ENCODE measurements at regions not wholly inside any gene's neighbourhood (a gene's known extent, or its start where the extent isn't known, plus 50 kb on each side); places are given as distances from the start of the nearest gene placed in this dataset.
A peak's percentile ranks its signal among the peaks of the same experiment; 100 is the strongest.

GRCh38 chr20:11008444-11009033 is 334.7 kb upstream of the JAG1 start:
- Histone ChIP-seq H3K9me3 (replicated peaks; ENCODE audit: control insufficient read depth, insufficient read depth, low read length) (no peaks in the 10 kb centered on the region; the same call in 2 of the 3 replicates), H3K4me1 (ENCODE audit: control insufficient read depth, insufficient read depth, low read length) (no peaks in the 10 kb centered on the region), H4K20me1 (ENCODE audit: control insufficient read depth, insufficient read depth) (no peaks in the 10 kb centered on the region), H3K79me2 (ENCODE audit: control insufficient read depth, insufficient read depth, low read length) (no peaks in the 10 kb centered on the region), H3K4me3 (no peak overlapping the region), H3K27ac (ENCODE audit: control insufficient read depth, insufficient read depth) (no peak overlapping the region), H3K4me2 (ENCODE audit: control insufficient read depth, insufficient read depth) (no peak overlapping the region), H3K27me3 (replicated peaks in 1 of 2; ENCODE audit: control insufficient read depth in 2 of 2, insufficient read depth in 2 of 2, low read length in 1 of 2) (no peaks in the 10 kb centered on the region), H3K9ac (ENCODE audit: control insufficient read depth, insufficient read depth, low read length) (no peak overlapping the region), H2AFZ (ENCODE audit: control insufficient read depth, low read depth, low read length) (no peak overlapping the region), H3K36me3 (ENCODE audit: control insufficient read depth in 2 of 2, insufficient read depth in 2 of 2, low read length in 1 of 2) (no peaks in the 10 kb centered on the region)
- in situ Hi-C loops (cut with MboI) (no loop called here), intact Hi-C loops (cut with micrococcal nuclease; ENCODE audit: unreplicated experiment) (no loop called here)
- ChIA-PET SMC1A (ENCODE audit: uncharacterized antibody, unreplicated experiment) (interaction anchor here (1.9 kb wide), 1 partner anchor 10 kb away, joined by 7 read pairs; no protein-coding TSS in a partner anchor), RAD21 (ENCODE audit: unreplicated experiment) (interaction anchor here (1.6 kb wide), 1 partner anchor 453 kb away, joined by 3 read pairs; no protein-coding TSS in a partner anchor), CTCF (no interaction called here), POLR2A (interaction anchor here (0.6 kb wide), 1 partner anchor 373 kb away, joined by 4 read pairs; no protein-coding TSS in a partner anchor)
- no peak for FAIRE-seq
- peak; percentile 68 for ATAC-seq
- TF ChIP-seq TCF7 (IDR thresholded peaks at IDR 0.05; ENCODE audit: borderline replicate concordance) = no peak
- peak; percentile 17; the same call in 1 of the 2 replicates for TF ChIP-seq NR2C1 (IDR thresholded peaks at IDR 0.05)
- no TSS peak for BruUV-seq (replicated peaks)
- DNase-seq (ENCODE audit: low read depth, low spot score) = no peak
- WGBS (ENCODE audit: insufficient coverage, insufficient replicate concordance, low lambda C conversion rate, missing lambda C conversion rate) = 20% methylated on average over 7 of the region's 7 CpGs

GRCh38 chr20:11011653-11012052 is 337.9 kb upstream of the JAG1 start:
- Histone ChIP-seq H3K9me3 (replicated peaks; ENCODE audit: control insufficient read depth, insufficient read depth, low read length) (no peaks in the 10 kb centered on the region), H3K36me3 (ENCODE audit: control insufficient read depth in 2 of 2, insufficient read depth in 2 of 2, low read length in 1 of 2) (no peaks in the 10 kb centered on the region), H3K79me2 (ENCODE audit: control insufficient read depth, insufficient read depth, low read length) (no peaks in the 10 kb centered on the region), H3K9ac (ENCODE audit: control insufficient read depth, insufficient read depth, low read length) (no peak overlapping the region), H4K20me1 (ENCODE audit: control insufficient read depth, insufficient read depth) (no peaks in the 10 kb centered on the region), H3K4me3 (no peak overlapping the region), H3K27me3 (replicated peaks in 1 of 2; ENCODE audit: control insufficient read depth in 2 of 2, insufficient read depth in 2 of 2, low read length in 1 of 2) (no peaks in the 10 kb centered on the region), H3K4me1 (ENCODE audit: control insufficient read depth, insufficient read depth, low read length) (no peaks in the 10 kb centered on the region), H2AFZ (ENCODE audit: control insufficient read depth, low read depth, low read length) (no peak overlapping the region), H3K27ac (ENCODE audit: control insufficient read depth, insufficient read depth) (no peak overlapping the region), H3K4me2 (ENCODE audit: control insufficient read depth, insufficient read depth) (no peak overlapping the region)
- FAIRE-seq (no peak), DNase-seq (ENCODE audit: low read depth, low spot score) (no peak), ATAC-seq (no peak)
- intact Hi-C loops (cut with micrococcal nuclease; ENCODE audit: unreplicated experiment) (no loop called here), in situ Hi-C loops (cut with MboI) (no loop called here)
- ChIA-PET RAD21 (ENCODE audit: unreplicated experiment) (no interaction called here), POLR2A (no interaction called here), CTCF (no interaction called here), SMC1A (ENCODE audit: uncharacterized antibody, unreplicated experiment) (interaction anchor here (0.6 kb wide), 1 partner anchor 25 kb away, joined by 3 read pairs; no protein-coding TSS in a partner anchor)
- BruUV-seq (replicated peaks) = no TSS peak
- TF ChIP-seq PML (IDR thresholded peaks at IDR 0.05; ENCODE audit: low read length) = no peak
- TF ChIP-seq NR2F1 (conservative IDR thresholded peaks at IDR 0.05) = no peak
- no peak for TF ChIP-seq MTA2 (IDR thresholded peaks at IDR 0.05; ENCODE audit: low read depth)
- TF ChIP-seq SUZ12 (IDR thresholded peaks at IDR 0.05; ENCODE audit: unreplicated experiment) = no peak
- no peak for TF ChIP-seq RUNX3 (IDR thresholded peaks at IDR 0.05; ENCODE audit: low read length)
- TF ChIP-seq BCLAF1 (IDR thresholded peaks at IDR 0.05) = no peak
- no peak for TF ChIP-seq TBL1XR1 (IDR thresholded peaks at IDR 0.05; ENCODE audit: low read depth, low read length)
- TF ChIP-seq ZNF687 (IDR thresholded peaks at IDR 0.05) = no peak
- TF ChIP-seq YY1 (IDR thresholded peaks at IDR 0.05; ENCODE audit: low read depth, low read length) = no peak

All from GM12878 (cell line).